ENCODE measurements at regions not wholly inside any gene's neighbourhood (a gene's known extent, or its start where the extent isn't known, plus 50 kb on each side); places are given as distances from the start of the nearest gene placed in this dataset.

DNA sequence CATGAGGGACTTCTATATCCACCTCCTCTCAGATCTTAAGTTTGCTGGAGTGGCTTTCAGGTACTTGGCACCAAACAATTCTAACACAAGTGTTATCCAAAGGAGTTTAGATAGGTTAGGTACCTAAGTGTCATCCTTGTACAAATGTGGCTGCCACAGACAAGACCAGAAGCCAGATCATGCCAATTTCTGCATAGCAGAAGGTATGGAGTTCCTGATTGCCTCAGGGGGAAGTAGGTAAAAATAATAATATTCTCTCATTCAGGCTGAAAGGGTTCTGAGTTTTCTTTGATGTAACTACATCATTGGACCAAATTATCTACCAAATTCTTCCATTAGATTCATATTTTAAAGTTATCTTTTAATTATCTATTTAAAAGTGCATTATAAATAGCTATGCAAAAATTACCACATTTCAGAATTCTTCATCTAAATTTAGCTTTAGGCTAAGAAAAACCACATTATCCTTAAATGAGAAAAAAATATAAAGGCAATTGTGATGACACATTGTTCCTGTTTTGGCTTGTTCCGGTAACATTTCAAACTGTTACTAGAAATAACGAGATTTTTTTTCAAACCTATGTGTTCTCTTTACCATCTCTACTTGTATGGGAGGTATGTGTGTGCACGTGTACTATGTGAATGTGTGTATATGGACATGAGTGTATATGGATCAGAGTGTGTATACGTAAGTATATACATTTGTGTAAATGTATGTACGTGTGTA, 66.2 kb upstream of the POU2AF2 start:
- DNase-seq (ENCODE audit: low spot score): no peak
- in situ Hi-C loops (cut with MboI; ENCODE audit: low sequenced_read_pairs, unreplicated experiment): no loop called here
- TF ChIP-seq CTCF (IDR thresholded peaks at IDR 0.05; ENCODE audit: borderline replicate concordance, control extremely low read depth, extremely low read depth, insufficient read depth, missing control alignments): no peak

DNA sequence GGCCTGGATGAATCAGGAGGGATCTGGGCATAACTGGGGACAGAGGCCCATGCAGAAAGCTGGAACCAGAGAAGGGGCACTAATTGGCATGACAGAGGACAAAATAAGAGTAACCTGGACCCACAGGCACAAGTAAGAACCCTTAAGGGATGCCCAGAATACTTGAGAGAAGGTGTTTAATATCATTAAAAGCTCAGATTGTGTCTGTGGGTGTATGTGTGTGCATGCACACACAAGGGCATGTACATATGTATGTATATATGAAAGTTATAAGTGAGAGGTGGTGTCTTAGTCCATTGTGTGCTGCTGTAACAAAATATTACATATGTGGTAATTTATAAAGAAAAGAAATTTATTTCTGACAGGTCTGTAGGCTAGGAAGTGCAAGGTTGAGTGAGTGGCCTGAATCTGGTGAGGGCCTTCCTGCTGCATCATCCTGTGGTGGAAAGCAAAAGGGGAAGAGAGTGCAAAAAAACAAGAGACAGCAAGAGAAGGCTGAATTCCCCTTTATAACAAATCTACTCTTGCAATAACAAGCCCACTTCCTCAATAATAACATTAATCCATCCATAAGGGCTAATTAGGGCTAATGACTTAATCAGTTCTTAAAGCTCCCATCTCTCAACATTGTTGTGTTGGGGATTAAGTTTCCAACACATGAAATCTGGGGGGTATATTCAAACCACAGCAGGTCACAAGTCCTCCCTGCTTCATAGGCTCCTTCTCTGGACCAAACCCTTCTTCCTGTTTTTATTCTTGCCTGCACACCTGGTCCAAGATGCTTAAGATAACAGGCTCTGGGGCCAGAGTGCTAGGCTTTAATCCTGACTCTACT, 68.3 kb upstream of the POU2AF2 start:
- in situ Hi-C loops (cut with MboI; ENCODE audit: low sequenced_read_pairs, unreplicated experiment): no loop called here
- no peak for TF ChIP-seq CTCF (IDR thresholded peaks at IDR 0.05; ENCODE audit: borderline replicate concordance, control extremely low read depth, extremely low read depth, insufficient read depth, missing control alignments)
- peak; percentile 37 for DNase-seq (ENCODE audit: low spot score)

GRCh38 chr11:111176603-111177002, 68.9 kb upstream of the POU2AF2 start:
- no peak for TF ChIP-seq CTCF (IDR thresholded peaks at IDR 0.05; ENCODE audit: borderline replicate concordance, control extremely low read depth, extremely low read depth, insufficient read depth, missing control alignments)
- in situ Hi-C loops (cut with MboI; ENCODE audit: low sequenced_read_pairs, unreplicated experiment): no loop called here
- peak; percentile 32 for DNase-seq (ENCODE audit: low spot score)

DNA sequence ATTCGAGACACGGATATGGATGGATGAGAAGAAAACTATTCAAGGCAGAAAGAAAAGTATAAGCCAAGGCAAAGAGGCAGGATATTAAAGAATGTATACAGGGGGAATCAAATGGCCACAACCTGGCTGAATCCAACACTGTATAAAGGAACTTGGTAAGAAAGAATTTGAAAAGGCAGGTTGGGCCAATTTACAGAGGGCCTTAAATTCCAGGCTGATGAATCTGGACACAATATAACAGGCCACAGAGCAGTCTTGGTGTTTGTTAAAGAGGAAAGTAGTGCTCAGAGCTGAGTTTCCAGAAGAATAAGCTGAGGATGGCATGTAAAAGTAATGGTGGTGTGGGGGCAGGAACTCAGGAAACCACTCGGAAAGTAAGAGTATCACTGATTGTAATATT, 72.3 kb upstream of the POU2AF2 start:
- in situ Hi-C loops (cut with MboI; ENCODE audit: low sequenced_read_pairs, unreplicated experiment): no loop called here
- no peak for DNase-seq (ENCODE audit: low spot score)
- no peak for TF ChIP-seq CTCF (IDR thresholded peaks at IDR 0.05; ENCODE audit: borderline replicate concordance, control extremely low read depth, extremely low read depth, insufficient read depth, missing control alignments)

- no peak for DNase-seq (ENCODE audit: low spot score)
- no peak for TF ChIP-seq CTCF (IDR thresholded peaks at IDR 0.05; ENCODE audit: borderline replicate concordance, control extremely low read depth, extremely low read depth, insufficient read depth, missing control alignments)
- in situ Hi-C loops (cut with MboI; ENCODE audit: low sequenced_read_pairs, unreplicated experiment): no loop called here
These were observed 73.1 kb upstream of the POU2AF2 start for GRCh38 chr11:111172321-111172862.

DNA sequence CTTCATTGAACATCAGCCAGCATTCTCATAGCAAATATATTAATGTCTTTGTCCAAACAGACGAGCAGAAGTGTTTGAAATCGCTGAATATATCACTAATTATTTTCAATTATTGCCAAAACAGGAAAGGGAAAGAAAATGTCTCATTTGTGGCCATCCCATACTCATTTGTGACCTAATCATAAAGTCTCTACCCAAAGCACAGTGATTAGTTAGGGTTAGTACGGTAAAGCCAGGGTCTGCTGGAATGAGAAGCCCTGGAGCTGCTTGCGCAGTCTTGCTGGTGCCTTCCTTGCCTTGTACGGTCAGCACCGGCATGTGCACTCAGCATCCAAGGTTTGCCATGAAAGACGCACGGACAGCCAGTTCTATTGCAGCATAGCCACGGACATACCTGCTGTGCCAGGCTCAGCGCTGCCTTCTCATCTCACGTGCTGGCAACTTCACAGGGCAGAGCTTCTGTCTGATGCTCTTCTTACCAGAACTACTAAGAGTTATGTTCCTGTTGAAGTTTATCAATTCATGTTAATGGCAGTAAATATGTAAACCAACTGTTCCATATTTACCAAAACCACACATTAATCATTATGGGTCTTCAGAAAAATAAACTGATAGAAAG, 74.7 kb upstream of the POU2AF2 start:
- DNase-seq (ENCODE audit: low spot score): no peak
- TF ChIP-seq CTCF (IDR thresholded peaks at IDR 0.05; ENCODE audit: borderline replicate concordance, control extremely low read depth, extremely low read depth, insufficient read depth, missing control alignments): no peak
- in situ Hi-C loops (cut with MboI; ENCODE audit: low sequenced_read_pairs, unreplicated experiment): no loop called here
